ENCODE measurements at regions not wholly inside any gene's neighbourhood (a gene's known extent, or its start where the extent isn't known, plus 50 kb on each side); places are given as distances from the start of the nearest gene placed in this dataset.

GRCh38 chr9:1939466-1939865 lies 75.7 kb upstream of the SMARCA2 start:
- H3K4me1 Mint-ChIP-seq: no peaks in the 10 kb centered on the region
- TF ChIP-seq CTCF (IDR thresholded peaks at IDR 0.05; ENCODE audit: unreplicated experiment): no peak
- no peak for DNase-seq (ENCODE audit: low spot score in 2 of 2, unreplicated experiment in 2 of 2)
- no peaks in the 10 kb centered on the region for H3K36me3 Mint-ChIP-seq
- no peak overlapping the region for H3K4me3 Mint-ChIP-seq
- peaks cover 1% of the 10 kb centered on the region for H3K27me3 Mint-ChIP-seq (ENCODE audit: low read depth)
- peaks cover 7% of the 10 kb centered on the region for H3K9me3 Mint-ChIP-seq
- no peak overlapping the region for H3K27ac Mint-ChIP-seq

- TF ChIP-seq CTCF (IDR thresholded peaks at IDR 0.05; ENCODE audit: unreplicated experiment): peak; percentile 56
Measured at GRCh38 chr9:1939926-1940368, 75.2 kb upstream of the SMARCA2 start.

GRCh38 chr9:1941989-1942388 lies 73.2 kb upstream of the SMARCA2 start:
- Mint-ChIP-seq H3K4me1 (peaks cover 3% of the 10 kb centered on the region), H3K36me3 (no peaks in the 10 kb centered on the region), H3K27me3 (ENCODE audit: low read depth) (no peaks in the 10 kb centered on the region), H3K9me3 (peaks cover 3% of the 10 kb centered on the region), H3K4me3 (no peak overlapping the region), H3K27ac (no peak overlapping the region)
- DNase-seq (ENCODE audit: low spot score in 2 of 2, unreplicated experiment in 2 of 2): no peak
- no peak for TF ChIP-seq CTCF (IDR thresholded peaks at IDR 0.05; ENCODE audit: unreplicated experiment)

More at GRCh38 chr9:1939926-1940368, 75.2 kb upstream of the SMARCA2 start:
- no peak overlapping the region for H3K4me3 Mint-ChIP-seq
- peaks cover 7% of the 10 kb centered on the region for H3K9me3 Mint-ChIP-seq
- DNase-seq (ENCODE audit: low spot score in 2 of 2, unreplicated experiment in 2 of 2): no peak
- H3K4me1 Mint-ChIP-seq: no peaks in the 10 kb centered on the region
- no peaks in the 10 kb centered on the region for H3K36me3 Mint-ChIP-seq
- no peak overlapping the region for H3K27ac Mint-ChIP-seq
- H3K27me3 Mint-ChIP-seq (ENCODE audit: low read depth): peaks cover 1% of the 10 kb centered on the region

- Mint-ChIP-seq H3K27ac (no peak overlapping the region), H3K4me1 (peaks cover 10% of the 10 kb centered on the region), H3K36me3 (no peaks in the 10 kb centered on the region), H3K4me3 (no peak overlapping the region), H3K27me3 (ENCODE audit: low read depth) (no peaks in the 10 kb centered on the region), H3K9me3 (no peaks in the 10 kb centered on the region)
- no peak for TF ChIP-seq CTCF (IDR thresholded peaks at IDR 0.05; ENCODE audit: unreplicated experiment)
- no peak for DNase-seq (ENCODE audit: low spot score in 2 of 2, unreplicated experiment in 2 of 2)
Measured at GRCh38 chr9:1946526-1947283, 68.4 kb upstream of the SMARCA2 start.

- Mint-ChIP-seq H3K9me3 (no peaks in the 10 kb centered on the region), H3K36me3 (no peaks in the 10 kb centered on the region), H3K4me1 (peaks cover 10% of the 10 kb centered on the region), H3K27me3 (ENCODE audit: low read depth) (no peaks in the 10 kb centered on the region), H3K4me3 (no peak overlapping the region), H3K27ac (no peak overlapping the region)
- DNase-seq (ENCODE audit: low spot score in 2 of 2, unreplicated experiment in 2 of 2): no peak
- no peak for TF ChIP-seq CTCF (IDR thresholded peaks at IDR 0.05; ENCODE audit: unreplicated experiment)
Measured at GRCh38 chr9:1947438-1947837, 67.7 kb upstream of the SMARCA2 start.

Data from mesothelial cell of epicardium (in vitro differentiated cells).